ENCODE measurements at regions not wholly inside any gene's neighbourhood (a gene's known extent, or its start where the extent isn't known, plus 50 kb on each side); places are given as distances from the start of the nearest gene placed in this dataset.
A peak's percentile ranks its signal among the peaks of the same experiment; 100 is the strongest.

DNA sequence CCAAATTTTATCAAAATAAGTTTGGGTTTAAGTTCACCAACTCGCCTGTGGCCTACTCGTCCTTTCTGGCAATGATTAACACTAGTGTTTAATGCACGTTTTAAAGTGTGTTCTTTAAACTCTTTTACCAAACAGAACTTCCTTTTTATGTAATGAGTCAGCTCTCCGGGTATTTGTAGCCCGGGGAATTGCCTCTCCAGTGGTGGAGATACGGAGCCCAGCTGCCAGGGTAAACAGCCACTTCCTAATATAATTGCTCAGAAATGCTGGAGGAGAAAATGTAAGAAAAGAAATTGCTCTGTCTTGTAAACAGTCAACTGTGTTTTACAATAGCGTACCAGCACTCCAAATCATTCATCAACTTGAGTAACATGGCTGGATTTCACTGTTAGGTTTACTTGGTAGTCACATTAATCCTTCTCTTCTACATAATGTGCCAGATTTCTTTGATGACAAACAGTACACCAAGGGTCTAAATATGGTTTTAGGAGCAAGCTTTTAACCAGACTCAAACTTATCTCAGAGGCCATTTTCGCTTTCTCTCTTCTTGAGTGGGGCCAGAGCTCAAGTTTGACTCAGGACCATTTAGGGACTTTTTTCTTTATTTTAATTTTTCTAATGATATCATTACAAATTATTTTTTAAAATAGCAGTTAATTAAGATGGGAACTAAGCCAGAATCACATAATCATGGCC lies 101.2 kb upstream of the SLC38A2 start:
- Histone ChIP-seq H3K27me3 (ENCODE audit: control insufficient read depth in 1 of 2, insufficient read depth in 2 of 2, low read length in 2 of 2) (no peaks in the 10 kb centered on the region), H3K4me1 (ENCODE audit: control insufficient read depth in 2 of 2, insufficient read depth in 2 of 2, low read length in 1 of 2) (peaks cover 0 to 2% of the 10 kb centered on the region in 2 donors), H3K9me3 (ENCODE audit: control insufficient read depth in 2 of 2, insufficient read depth in 1 of 2, low read depth in 1 of 2, low read length in 1 of 2) (no peaks in the 10 kb centered on the region), H3K4me3 (ENCODE audit: low read depth in 1 of 2, low read length in 2 of 2) (no peak overlapping the region), H3K36me3 (ENCODE audit: control insufficient read depth in 2 of 2, insufficient read depth in 2 of 2, low read length in 1 of 2) (no peaks in the 10 kb centered on the region), H3K27ac (ENCODE audit: low read depth in 2 of 2, low read length in 1 of 2) (peak overlapping the region; percentile 66 to 71)
- 12% methylated on average over 8 of the region's 8 CpGs for WGBS, 2 donors

DNA sequence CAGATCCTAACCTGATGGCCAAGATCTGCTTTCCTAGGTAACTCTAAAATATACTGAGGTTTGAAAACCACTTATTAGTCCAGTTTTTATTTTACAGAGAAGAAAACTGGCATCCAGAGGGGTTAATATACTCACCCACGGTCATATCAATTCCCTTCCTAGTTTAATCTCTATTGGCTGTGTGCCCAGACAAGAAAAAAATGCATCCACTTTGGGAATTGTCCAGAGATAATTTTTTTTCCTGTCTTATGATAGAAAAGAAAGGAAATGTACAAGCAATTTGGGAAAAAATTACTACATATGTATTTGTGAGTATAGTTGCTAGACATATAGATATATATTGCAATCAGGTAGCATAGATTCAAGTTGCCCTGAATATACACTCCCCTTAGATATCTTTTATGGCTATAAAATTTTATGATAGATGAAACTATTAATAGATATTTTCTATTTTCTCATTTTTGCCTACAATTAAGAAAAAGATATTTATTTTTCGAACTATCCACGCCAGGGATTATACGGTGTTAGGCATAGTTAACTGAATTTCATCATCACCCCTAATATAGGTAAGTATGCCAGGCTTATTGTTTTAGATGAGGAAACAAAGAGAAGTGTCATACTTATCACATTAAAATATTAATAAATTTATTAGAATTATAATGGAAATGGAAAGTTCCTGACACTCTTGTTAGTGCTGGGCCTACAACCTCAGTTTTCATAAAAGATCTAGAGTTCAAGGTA lies 100.5 kb upstream of the SLC38A2 start:
- H3K4me3 ChIP-seq (ENCODE audit: low read depth in 1 of 2, low read length in 2 of 2), result no peak overlapping the region
- no peaks in the 10 kb centered on the region for H3K27me3 ChIP-seq (ENCODE audit: control insufficient read depth in 1 of 2, insufficient read depth in 2 of 2, low read length in 2 of 2)
- no peaks in the 10 kb centered on the region for H3K36me3 ChIP-seq (ENCODE audit: control insufficient read depth in 2 of 2, insufficient read depth in 2 of 2, low read length in 1 of 2)
- H3K4me1 ChIP-seq (ENCODE audit: control insufficient read depth in 2 of 2, insufficient read depth in 2 of 2, low read length in 1 of 2), result peaks cover 0 to 2% of the 10 kb centered on the region in 2 donors
- H3K27ac ChIP-seq (ENCODE audit: low read depth in 2 of 2, low read length in 1 of 2), result peak overlapping the region in 1 of 2 donors; percentile 66
- WGBS, 2 donors, result 24 to 26% methylated on average over 4 of the region's 4 CpGs
- no peaks in the 10 kb centered on the region for H3K9me3 ChIP-seq (ENCODE audit: control insufficient read depth in 2 of 2, insufficient read depth in 1 of 2, low read depth in 1 of 2, low read length in 1 of 2)

DNA sequence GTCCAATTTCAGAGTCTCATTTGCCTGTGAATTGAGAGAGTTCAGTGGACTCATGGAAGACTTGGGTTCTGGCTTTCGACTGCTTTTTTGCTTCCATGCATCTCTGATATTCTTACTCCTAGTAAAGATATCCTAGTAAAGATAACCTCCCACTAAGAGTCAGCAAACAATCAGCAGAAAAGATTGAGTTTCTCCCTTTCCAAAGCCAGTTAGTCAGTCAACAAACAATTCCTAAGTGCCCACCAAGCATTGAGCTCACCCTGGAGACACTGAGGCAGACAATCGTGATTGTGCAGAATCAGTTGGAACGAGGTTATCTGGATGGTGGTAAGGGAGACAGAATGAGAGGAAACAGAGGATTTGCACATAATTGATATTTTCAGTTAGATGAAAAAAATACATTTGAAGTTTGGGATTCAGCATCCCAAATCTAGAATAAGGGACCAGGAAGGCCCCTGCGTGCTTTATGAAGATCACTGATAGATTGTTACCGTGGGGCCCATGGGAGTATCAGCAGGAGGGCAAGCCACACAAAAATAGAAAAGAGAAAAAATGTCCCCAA lies 99.7 kb upstream of the SLC38A2 start:
- WGBS, 2 donors, result 79 to 88% methylated on average over 5 of the region's 5 CpGs
- Histone ChIP-seq H3K27me3 (ENCODE audit: control insufficient read depth in 1 of 2, insufficient read depth in 2 of 2, low read length in 2 of 2) (no peaks in the 10 kb centered on the region), H3K27ac (ENCODE audit: low read depth in 2 of 2, low read length in 1 of 2) (no peak overlapping the region), H3K4me1 (ENCODE audit: control insufficient read depth in 2 of 2, insufficient read depth in 2 of 2, low read length in 1 of 2) (peaks cover 0 to 2% of the 10 kb centered on the region in 2 donors), H3K9me3 (ENCODE audit: control insufficient read depth in 2 of 2, insufficient read depth in 1 of 2, low read depth in 1 of 2, low read length in 1 of 2) (no peaks in the 10 kb centered on the region), H3K36me3 (ENCODE audit: control insufficient read depth in 2 of 2, insufficient read depth in 2 of 2, low read length in 1 of 2) (no peaks in the 10 kb centered on the region), H3K4me3 (ENCODE audit: low read depth in 1 of 2, low read length in 2 of 2) (no peak overlapping the region)

DNA sequence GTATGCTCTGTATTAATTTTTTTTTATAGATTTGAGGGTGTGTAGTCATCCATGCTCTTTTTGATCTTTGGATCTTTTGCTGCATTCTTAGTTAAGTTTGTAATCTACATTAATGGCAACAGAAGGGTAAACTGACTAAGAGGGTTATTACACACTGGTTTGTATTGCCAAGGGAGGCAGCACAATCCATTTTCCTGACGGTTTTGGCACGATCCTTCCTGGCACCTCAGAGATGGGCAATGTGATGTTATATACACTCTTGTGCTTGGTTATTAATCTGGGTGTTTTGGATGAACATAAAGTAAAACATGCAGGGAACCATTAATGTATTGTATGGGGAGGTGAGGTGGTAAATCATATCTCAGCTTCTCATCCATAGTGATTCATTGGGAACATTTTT lies 98.8 kb upstream of the SLC38A2 start:
- no peaks in the 10 kb centered on the region for H3K36me3 ChIP-seq (ENCODE audit: control insufficient read depth in 2 of 2, insufficient read depth in 2 of 2, low read length in 1 of 2)
- no peaks in the 10 kb centered on the region for H3K9me3 ChIP-seq (ENCODE audit: control insufficient read depth in 2 of 2, insufficient read depth in 1 of 2, low read depth in 1 of 2, low read length in 1 of 2)
- H3K27me3 ChIP-seq (ENCODE audit: control insufficient read depth in 1 of 2, insufficient read depth in 2 of 2, low read length in 2 of 2), result no peaks in the 10 kb centered on the region
- no peak overlapping the region for H3K27ac ChIP-seq (ENCODE audit: low read depth in 2 of 2, low read length in 1 of 2)
- 60 to 69% methylated on average over 2 of the region's 2 CpGs for WGBS, 2 donors
- H3K4me1 ChIP-seq (ENCODE audit: control insufficient read depth in 2 of 2, insufficient read depth in 2 of 2, low read length in 1 of 2), result peaks cover 0 to 2% of the 10 kb centered on the region in 2 donors
- H3K4me3 ChIP-seq (ENCODE audit: low read depth in 1 of 2, low read length in 2 of 2), result no peak overlapping the region

DNA sequence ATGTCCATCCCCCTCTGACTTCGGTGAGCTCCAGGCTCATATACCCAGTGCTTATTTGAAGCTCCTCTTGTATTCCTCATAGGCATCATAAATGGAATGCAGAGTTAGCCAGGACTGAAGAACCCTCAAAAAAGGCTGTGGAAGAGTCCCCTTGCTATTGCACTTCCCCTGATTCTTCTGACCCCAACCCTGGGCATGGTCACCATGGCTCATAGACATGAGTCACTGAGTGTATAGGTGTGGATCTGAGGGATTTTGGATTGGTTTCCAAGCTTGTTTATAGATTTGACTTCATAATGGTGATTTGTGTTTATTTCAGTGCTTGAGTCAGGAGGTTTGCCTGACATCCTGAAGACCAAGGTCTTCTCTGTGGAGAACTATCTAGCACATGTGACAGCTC lies 98.4 kb upstream of the SLC38A2 start:
- Histone ChIP-seq H3K27me3 (ENCODE audit: control insufficient read depth in 1 of 2, insufficient read depth in 2 of 2, low read length in 2 of 2) (no peaks in the 10 kb centered on the region), H3K4me1 (ENCODE audit: control insufficient read depth in 2 of 2, insufficient read depth in 2 of 2, low read length in 1 of 2) (no peaks in the 10 kb centered on the region), H3K9me3 (ENCODE audit: control insufficient read depth in 2 of 2, insufficient read depth in 1 of 2, low read depth in 1 of 2, low read length in 1 of 2) (no peaks in the 10 kb centered on the region), H3K4me3 (ENCODE audit: low read depth in 1 of 2, low read length in 2 of 2) (no peak overlapping the region), H3K27ac (ENCODE audit: low read depth in 2 of 2, low read length in 1 of 2) (no peak overlapping the region), H3K36me3 (ENCODE audit: control insufficient read depth in 2 of 2, insufficient read depth in 2 of 2, low read length in 1 of 2) (no peaks in the 10 kb centered on the region)
- WGBS, 2 donors, result 76 to 77% methylated on average over 1 of the region's 1 CpG

DNA sequence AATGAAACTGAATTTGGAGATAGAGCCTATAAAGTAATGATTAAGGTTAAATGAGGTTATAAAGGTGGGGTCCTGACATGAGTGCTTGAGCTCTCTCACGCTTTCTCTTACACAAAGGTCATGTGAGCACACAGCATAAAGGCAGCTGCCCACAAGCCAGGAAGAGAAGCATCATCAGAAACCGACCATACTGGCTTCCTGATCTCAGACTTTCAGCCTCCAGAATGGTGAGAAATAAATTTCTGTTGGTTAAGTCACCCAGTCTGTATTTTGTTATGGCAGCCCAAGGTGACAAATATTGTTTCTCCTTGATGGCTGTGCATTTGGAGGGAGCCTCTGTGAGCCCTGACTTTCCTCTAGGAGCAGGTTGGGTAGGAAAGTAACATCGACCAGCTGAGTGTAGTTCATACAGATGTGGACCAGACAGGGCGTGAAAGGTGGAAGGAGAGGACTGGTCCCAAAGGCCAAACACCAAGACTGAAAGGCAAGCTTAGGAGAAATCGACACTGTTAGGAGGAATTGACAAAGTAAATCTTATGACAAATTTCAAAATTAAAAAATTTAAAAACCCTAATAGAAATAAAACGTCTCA lies 97.6 kb upstream of the SLC38A2 start:
- H3K27me3 ChIP-seq (ENCODE audit: control insufficient read depth in 1 of 2, insufficient read depth in 2 of 2, low read length in 2 of 2), result no peaks in the 10 kb centered on the region
- no peaks in the 10 kb centered on the region for H3K9me3 ChIP-seq (ENCODE audit: control insufficient read depth in 2 of 2, insufficient read depth in 1 of 2, low read depth in 1 of 2, low read length in 1 of 2)
- H3K4me1 ChIP-seq (ENCODE audit: control insufficient read depth in 2 of 2, insufficient read depth in 2 of 2, low read length in 1 of 2), result no peaks in the 10 kb centered on the region
- H3K27ac ChIP-seq (ENCODE audit: low read depth in 2 of 2, low read length in 1 of 2), result no peak overlapping the region
- no peaks in the 10 kb centered on the region for H3K36me3 ChIP-seq (ENCODE audit: control insufficient read depth in 2 of 2, insufficient read depth in 2 of 2, low read length in 1 of 2)
- 68 to 69% methylated on average over 6 of the region's 6 CpGs for WGBS, 2 donors
- no peak overlapping the region for H3K4me3 ChIP-seq (ENCODE audit: low read depth in 1 of 2, low read length in 2 of 2)

DNA sequence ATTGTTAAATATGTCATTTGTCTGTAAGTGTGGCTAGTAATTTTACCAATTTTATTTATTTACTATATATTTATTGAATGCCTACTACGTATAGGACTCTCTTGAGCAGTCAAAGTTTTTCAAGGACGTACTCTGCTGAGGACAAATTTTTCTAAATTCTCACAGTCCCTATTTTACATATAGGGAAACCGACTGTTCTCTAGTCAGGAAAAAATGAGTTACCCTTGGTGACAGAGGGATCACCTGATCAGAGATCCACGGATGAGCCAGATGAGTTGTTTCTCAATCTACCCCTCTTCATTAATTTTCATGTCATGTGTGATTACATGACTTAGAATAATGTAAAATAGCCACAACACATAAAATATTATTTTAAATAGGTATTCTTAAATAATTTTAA lies 96.2 kb upstream of the SLC38A2 start:
- Histone ChIP-seq H3K9me3 (ENCODE audit: control insufficient read depth in 2 of 2, insufficient read depth in 1 of 2, low read depth in 1 of 2, low read length in 1 of 2) (no peaks in the 10 kb centered on the region), H3K4me1 (ENCODE audit: control insufficient read depth in 2 of 2, insufficient read depth in 2 of 2, low read length in 1 of 2) (no peaks in the 10 kb centered on the region), H3K4me3 (ENCODE audit: low read depth in 1 of 2, low read length in 2 of 2) (no peak overlapping the region), H3K27ac (ENCODE audit: low read depth in 2 of 2, low read length in 1 of 2) (no peak overlapping the region), H3K27me3 (ENCODE audit: control insufficient read depth in 1 of 2, insufficient read depth in 2 of 2, low read length in 2 of 2) (no peaks in the 10 kb centered on the region), H3K36me3 (ENCODE audit: control insufficient read depth in 2 of 2, insufficient read depth in 2 of 2, low read length in 1 of 2) (no peaks in the 10 kb centered on the region)
- 62 to 65% methylated on average over 4 of the region's 4 CpGs for WGBS, 2 donors

DNA sequence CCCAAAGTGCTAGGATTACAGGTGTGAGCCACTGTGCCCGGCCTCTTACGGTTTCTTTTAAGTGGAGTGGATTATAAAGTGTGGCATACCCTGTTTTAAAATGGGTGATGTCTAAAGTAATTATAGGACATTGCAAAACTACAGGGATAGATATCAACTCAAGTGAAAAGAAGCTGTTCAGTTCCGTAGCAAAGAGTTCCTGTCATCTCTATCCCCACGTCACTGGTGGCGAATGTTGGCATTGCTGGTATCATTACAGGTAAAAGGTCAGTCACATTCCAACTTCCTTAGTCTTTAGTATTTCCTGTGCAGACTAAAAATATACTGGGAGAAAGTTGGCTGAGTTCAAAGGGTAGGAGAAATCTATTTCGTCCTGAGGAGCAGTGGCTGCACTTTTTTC lies 95.6 kb upstream of the SLC38A2 start:
- Histone ChIP-seq H3K27me3 (ENCODE audit: control insufficient read depth in 1 of 2, insufficient read depth in 2 of 2, low read length in 2 of 2) (no peaks in the 10 kb centered on the region), H3K4me3 (ENCODE audit: low read depth in 1 of 2, low read length in 2 of 2) (no peak overlapping the region), H3K9me3 (ENCODE audit: control insufficient read depth in 2 of 2, insufficient read depth in 1 of 2, low read depth in 1 of 2, low read length in 1 of 2) (no peaks in the 10 kb centered on the region), H3K36me3 (ENCODE audit: control insufficient read depth in 2 of 2, insufficient read depth in 2 of 2, low read length in 1 of 2) (no peaks in the 10 kb centered on the region), H3K4me1 (ENCODE audit: control insufficient read depth in 2 of 2, insufficient read depth in 2 of 2, low read length in 1 of 2) (no peaks in the 10 kb centered on the region), H3K27ac (ENCODE audit: low read depth in 2 of 2, low read length in 1 of 2) (no peak overlapping the region)
- WGBS, 2 donors, result 70 to 82% methylated on average over 6 of the region's 6 CpGs

DNA sequence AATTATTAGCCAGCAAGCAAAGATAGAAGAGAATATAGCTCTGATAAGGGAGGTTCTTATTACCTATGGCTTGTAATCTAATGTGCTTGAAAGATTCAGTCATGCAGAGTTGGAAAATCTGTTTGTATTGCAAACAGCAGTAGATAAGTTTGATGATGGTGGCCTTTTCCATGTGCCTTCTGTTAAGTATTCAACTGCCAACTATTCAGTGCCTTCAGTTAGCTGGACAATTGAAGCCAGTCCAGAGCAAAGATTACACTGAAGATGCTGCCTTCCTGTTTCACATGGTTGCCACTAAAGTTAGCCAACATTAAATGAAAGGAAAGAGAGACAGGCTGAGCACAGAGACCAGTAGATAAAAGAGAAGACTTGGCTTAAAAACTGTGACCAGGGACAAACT lies 92.7 kb upstream of the SLC38A2 start:
- Histone ChIP-seq H3K27ac (ENCODE audit: low read depth in 2 of 2, low read length in 1 of 2) (no peak overlapping the region), H3K27me3 (ENCODE audit: control insufficient read depth in 1 of 2, insufficient read depth in 2 of 2, low read length in 2 of 2) (no peaks in the 10 kb centered on the region)

More for the DNA sequence above, 92.7 kb upstream of the SLC38A2 start:
- no peaks in the 10 kb centered on the region for H3K36me3 ChIP-seq (ENCODE audit: control insufficient read depth in 2 of 2, insufficient read depth in 2 of 2, low read length in 1 of 2)
- no peaks in the 10 kb centered on the region for H3K4me1 ChIP-seq (ENCODE audit: control insufficient read depth in 2 of 2, insufficient read depth in 2 of 2, low read length in 1 of 2)
- H3K4me3 ChIP-seq (ENCODE audit: low read depth in 1 of 2, low read length in 2 of 2), result no peak overlapping the region
- no peaks in the 10 kb centered on the region for H3K9me3 ChIP-seq (ENCODE audit: control insufficient read depth in 2 of 2, insufficient read depth in 1 of 2, low read depth in 1 of 2, low read length in 1 of 2)
